ENCODE measurements at regions not wholly inside any gene's neighbourhood (a gene's known extent, or its start where the extent isn't known, plus 50 kb on each side); places are given as distances from the start of the nearest gene placed in this dataset.

GRCh38 chr4:13088726-13089658 lies 395.1 kb downstream of the RAB28 start:
- Histone ChIP-seq H3K9me3 (no peaks in the 10 kb centered on the region), H3K27ac (peak overlapping the region; percentile 48), H3K4me3 (no peak overlapping the region), H3K27me3 (no peaks in the 10 kb centered on the region), H3K4me1 (peaks cover 26% of the 10 kb centered on the region), H3K36me3 (no peaks in the 10 kb centered on the region)
- DNase-seq (ENCODE audit: low spot score in 2 of 2) = no peak
- TF ChIP-seq EP300 (IDR thresholded peaks at IDR 0.05) (no peak), POLR2AphosphoS5 (IDR thresholded peaks at IDR 0.05) (no peak), CTCF (IDR thresholded peaks at IDR 0.05) (no peak), POLR2A (IDR thresholded peaks at IDR 0.05) (no peak)
- 18% methylated on average over 2 of the region's 2 CpGs for WGBS

DNA sequence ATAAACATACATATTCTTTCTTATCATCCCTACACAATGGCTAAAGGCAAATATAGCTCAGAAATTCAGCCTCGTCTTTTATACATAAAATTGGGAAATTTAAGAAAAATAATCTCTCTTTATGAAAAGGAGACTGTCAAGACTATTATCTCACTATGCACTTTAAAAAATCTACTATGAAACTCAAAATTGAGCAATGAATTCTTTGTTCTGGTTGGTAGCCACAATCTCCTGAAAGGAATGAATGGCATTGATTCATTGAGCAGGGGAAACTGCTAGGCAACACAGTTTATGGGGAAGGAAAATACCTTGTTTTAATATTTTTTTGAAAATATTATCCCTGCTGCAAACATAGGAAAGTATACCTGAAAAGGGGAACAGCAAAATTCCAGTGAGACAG lies 397.1 kb downstream of the RAB28 start:
- 76% methylated on average over 1 of the region's 1 CpG for WGBS
- peaks cover 15% of the 10 kb centered on the region for H3K4me1 ChIP-seq
- DNase-seq (ENCODE audit: low spot score in 2 of 2) = no peak
- TF ChIP-seq POLR2A (IDR thresholded peaks at IDR 0.05) (no peak), CTCF (IDR thresholded peaks at IDR 0.05) (no peak), EP300 (IDR thresholded peaks at IDR 0.05) (no peak), POLR2AphosphoS5 (IDR thresholded peaks at IDR 0.05) (no peak)
- H3K9me3 ChIP-seq = peaks cover 5% of the 10 kb centered on the region
- no peaks in the 10 kb centered on the region for H3K27me3 ChIP-seq
- H3K27ac ChIP-seq = no peak overlapping the region
- no peaks in the 10 kb centered on the region for H3K36me3 ChIP-seq
- no peak overlapping the region for H3K4me3 ChIP-seq

DNA sequence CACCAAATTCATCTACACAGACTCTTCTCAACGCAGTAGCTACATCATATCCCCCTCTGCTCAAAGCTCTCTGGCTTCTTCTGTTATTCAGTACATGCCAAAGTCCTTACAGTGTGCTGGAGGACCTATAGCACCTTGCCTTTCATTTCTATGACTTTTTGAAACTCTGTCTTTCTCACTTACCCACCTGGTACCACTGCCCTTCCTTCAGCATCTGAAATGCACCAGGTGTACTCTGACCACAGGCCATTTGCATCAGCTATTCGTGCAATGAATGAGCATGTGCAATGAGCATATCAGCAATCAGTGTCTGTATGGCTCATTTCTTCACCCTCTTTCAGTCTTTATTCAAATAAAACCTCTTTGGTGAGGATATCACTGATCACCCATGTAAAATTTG lies 399.9 kb downstream of the RAB28 start:
- Histone ChIP-seq H3K4me1 (peaks cover 9% of the 10 kb centered on the region), H3K4me3 (no peak overlapping the region), H3K27ac (no peak overlapping the region), H3K9me3 (peaks cover 5% of the 10 kb centered on the region), H3K36me3 (no peaks in the 10 kb centered on the region), H3K27me3 (no peaks in the 10 kb centered on the region)
- DNase-seq (ENCODE audit: low spot score in 2 of 2) = no peak
- no peak for TF ChIP-seq CTCF (IDR thresholded peaks at IDR 0.05)
- no peak for TF ChIP-seq POLR2AphosphoS5 (IDR thresholded peaks at IDR 0.05)
- TF ChIP-seq EP300 (IDR thresholded peaks at IDR 0.05) = no peak
- no peak for TF ChIP-seq POLR2A (IDR thresholded peaks at IDR 0.05)
- WGBS = 74% methylated on average over 2 of the region's 2 CpGs

GRCh38 chr4:13081830-13082229 lies 402.3 kb downstream of the RAB28 start:
- Histone ChIP-seq H3K36me3 (no peaks in the 10 kb centered on the region), H3K27me3 (no peaks in the 10 kb centered on the region), H3K4me3 (no peak overlapping the region), H3K4me1 (no peaks in the 10 kb centered on the region), H3K9me3 (peaks cover 5% of the 10 kb centered on the region), H3K27ac (no peak overlapping the region)
- no peak for DNase-seq (ENCODE audit: low spot score in 2 of 2)
- TF ChIP-seq EP300 (IDR thresholded peaks at IDR 0.05) = no peak
- TF ChIP-seq POLR2AphosphoS5 (IDR thresholded peaks at IDR 0.05) = no peak
- TF ChIP-seq CTCF (IDR thresholded peaks at IDR 0.05) = no peak
- TF ChIP-seq POLR2A (IDR thresholded peaks at IDR 0.05) = no peak

DNA sequence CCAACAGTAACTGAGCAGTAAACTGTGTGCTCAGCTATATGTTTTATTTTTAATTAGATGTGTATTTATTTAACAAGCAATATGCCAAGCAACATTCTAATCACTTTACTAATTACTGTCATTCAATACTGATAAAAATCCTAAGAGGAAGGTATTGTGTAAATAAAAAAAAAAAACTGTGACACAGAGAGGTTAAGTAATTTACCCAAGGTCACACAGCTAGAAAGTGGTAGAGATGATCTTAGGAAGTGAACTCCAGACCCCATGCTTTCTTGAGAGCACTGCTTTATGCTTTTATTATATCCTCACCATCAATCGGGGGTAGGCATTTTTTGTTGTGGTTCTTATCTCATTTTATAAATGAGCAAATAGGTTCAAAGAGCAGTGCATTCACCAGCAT lies 417.1 kb downstream of the RAB28 start:
- Histone ChIP-seq H3K9me3 (no peaks in the 10 kb centered on the region), H3K4me1 (no peaks in the 10 kb centered on the region), H3K36me3 (no peaks in the 10 kb centered on the region), H3K27ac (no peak overlapping the region), H3K4me3 (no peak overlapping the region), H3K27me3 (no peaks in the 10 kb centered on the region)
- WGBS = 90% methylated on average over 1 of the region's 1 CpG
- DNase-seq (ENCODE audit: low spot score in 2 of 2) = no peak
- TF ChIP-seq CTCF (IDR thresholded peaks at IDR 0.05) (no peak), POLR2A (IDR thresholded peaks at IDR 0.05) (no peak), EP300 (IDR thresholded peaks at IDR 0.05) (no peak), POLR2AphosphoS5 (IDR thresholded peaks at IDR 0.05) (no peak)
